A549 (cell line): ENCODE measurements at regions not wholly inside any gene's neighbourhood (a gene's known extent, or its start where the extent isn't known, plus 50 kb on each side); places are given as distances from the start of the nearest gene placed in this dataset.

Experiments used
- ATAC-seq, 2 experiments: fragments of 200-7000 bp in 1 of 2; fragments of >200 bp in 1 of 2; cut with Nextera tagmentation in 1 of 2; cut with Tn5 transposase in 1 of 2; 3 replicates each; pipeline versions ENCODE4 v1.8.0 to v1.9.1; 2018 to 2020; ENCODE audit warnings: mild to moderate bottlenecking in 1 of 2, moderate library complexity in 1 of 2
- CTCF ChIA-PET: fragments of 300-600 bp; sonication (Branson Sonifier 250); formaldehyde crosslinking; extraction: SDS; loops from one replicate; lab custom pipeline; 2021; ENCODE audit warnings: antibody characterized with exemption, inconsistent platforms; lab: Yijun Ruan, JAX
- POLR2A ChIA-PET: fragments of 350-600 bp; formaldehyde crosslinking; extraction: SDS; loops from one replicate; lab custom pipeline; 2021; ENCODE audit warnings: antibody characterized with exemption, inconsistent platforms; lab: Yijun Ruan, JAX
- DNase-seq, 2 experiments: peaks; one replicate each; pipeline versions ENCODE4 v3.0.0 to v3.0.0-alpha.2; 2011 to 2016; ENCODE audit warnings: low read depth in 1 of 2, low spot score in 1 of 2
- FAIRE-seq: peaks from 2 replicates; lab custom pipeline; 2011; peaks lifted over from hg19 to GRCh38; lab: Jason Lieb, UNC
- H3K27ac ChIP-seq, 2 experiments: fragments of >200 bp; sonication (Bioruptor Twin); formaldehyde crosslinking; 3 replicates each; pipeline ENCODE4 v1.5.1; 2016 to 2017
- H3K4me1 ChIP-seq: fragments of >200 bp; sonication (Bioruptor Twin); formaldehyde crosslinking; 3 replicates; pipeline ENCODE4 v1.6.1; 2016
- H3K4me2 ChIP-seq: fragments of >200 bp; sonication (Bioruptor Twin); formaldehyde crosslinking; 3 replicates; pipeline ENCODE4 v1.6.1; 2016
- H3K4me3 ChIP-seq: fragments of >200 bp; sonication (Bioruptor Twin); formaldehyde crosslinking; 3 replicates; pipeline ENCODE4 v1.5.1; 2016
- H3K9me3 ChIP-seq: fragments of >200 bp; sonication (Bioruptor Twin); formaldehyde crosslinking; 3 replicates; pipeline ENCODE4 v1.6.1; 2016
- BHLHE40 ChIP-seq: IDR thresholded peaks from 2 replicates; pipeline ENCODE4 v1.6.1; 2012; ENCODE audit warnings: low read depth, low read length, inconsistent platforms
- CBX2 ChIP-seq: fragments of 200-600 bp; sonication (generic); IDR thresholded peaks from 2 replicates; pipeline ENCODE4 v1.6.1; 2016; ENCODE audit warnings: low read depth, mild to moderate bottlenecking, borderline replicate concordance
- CBX8 ChIP-seq: fragments of 200-600 bp; sonication (generic); IDR thresholded peaks from 2 replicates; pipeline ENCODE4 v1.6.1; 2016
- CHD4 ChIP-seq: fragments of 200-600 bp; sonication (generic); IDR thresholded peaks from 2 replicates; pipeline ENCODE4 v1.6.1; 2016; ENCODE audit warnings: antibody characterized with exemption, mild to moderate bottlenecking, borderline replicate concordance
- CTCF ChIP-seq: fragments of >200 bp; sonication (Bioruptor Twin); formaldehyde crosslinking; IDR thresholded peaks from 3 replicates; pipeline ENCODE4 v1.5.1; 2016
- ESRRA ChIP-seq: fragments of 150-350 bp; IDR thresholded peaks from 2 replicates; pipeline ENCODE4 v1.6.1; 2014; ENCODE audit warnings: mild to moderate bottlenecking, low read length, borderline replicate concordance
- FOSL2 ChIP-seq, 2 experiments: fragments of 450-650 bp in 1 of 2; fragments of >200 bp in 1 of 2; sonication (Bioruptor Twin) in 1 of 2; formaldehyde crosslinking; IDR thresholded peaks; 2 replicates each; pipeline versions ENCODE4 v1.5.0 to v1.6.1; 2016 to 2020; ENCODE audit warnings: mild to moderate bottlenecking in 1 of 2, moderate library complexity in 1 of 2
- FOXS1 ChIP-seq: fragments of 250-450 bp; sonication (Bioruptor Pico); IDR thresholded peaks from 2 replicates; pipeline ENCODE4 v1.5.0; 2020; ENCODE audit warnings: mild to moderate bottlenecking, moderate library complexity
- JUN ChIP-seq, 2 experiments: fragments of >200 bp; sonication (Bioruptor Twin); formaldehyde crosslinking; IDR thresholded peaks; 2 replicates in 1 of 2; 3 replicates in 1 of 2; pipeline ENCODE4 v1.6.1; 2016 to 2017
- MAZ ChIP-seq: fragments of 150-350 bp; IDR thresholded peaks from 2 replicates; pipeline ENCODE4 v1.6.1; 2014; ENCODE audit warnings: antibody characterized with exemption, low read depth, low read length, borderline replicate concordance
- MYC ChIP-seq: IDR thresholded peaks from 2 replicates; pipeline ENCODE4 v1.6.1; 2012; ENCODE audit warnings: mild to moderate bottlenecking, inconsistent platforms, low read length, improper control_type of control experiment, borderline replicate concordance
- NFE2L2 ChIP-seq: fragments of 150-350 bp; conservative IDR thresholded peaks from 2 replicates; pipeline ENCODE4 v1.6.1; 2014; ENCODE audit warnings: low read length
- NPAS2 ChIP-seq: fragments of 250-450 bp; sonication (Bioruptor Pico); IDR thresholded peaks from 2 replicates; pipeline ENCODE4 v1.8.0; 2022; ENCODE audit warnings: mild to moderate bottlenecking, moderate library complexity, borderline replicate concordance
- NR3C1 ChIP-seq: fragments of >200 bp; sonication (Bioruptor Twin); formaldehyde crosslinking; IDR thresholded peaks from 3 replicates; pipeline ENCODE4 v1.6.1; 2017
- RAD21 ChIP-seq, 2 experiments: fragments of >200 bp in 1 of 2; sonication (Bioruptor Twin) in 1 of 2; formaldehyde crosslinking in 1 of 2; IDR thresholded peaks in 1 of 2; conservative IDR thresholded peaks in 1 of 2; 2 replicates in 1 of 2; 3 replicates in 1 of 2; pipeline ENCODE4 v1.6.1; 2012 to 2018; ENCODE audit warnings: inconsistent platforms in 1 of 2
- RCOR1 ChIP-seq: fragments of 150-350 bp; IDR thresholded peaks from 2 replicates; pipeline ENCODE4 v1.6.1; 2014; ENCODE audit warnings: antibody characterized with exemption, low read length, low read depth
- SREBF2 ChIP-seq: fragments of 450-650 bp; IDR thresholded peaks from 2 replicates; pipeline ENCODE4 v1.6.1; 2014; ENCODE audit warnings: mild to moderate bottlenecking, moderate library complexity
- ZC3H11A ChIP-seq: fragments of 450-650 bp; IDR thresholded peaks from 2 replicates; pipeline ENCODE4 v1.6.1; 2014; ENCODE audit warnings: antibody characterized with exemption, mild to moderate bottlenecking
- ZFP36 ChIP-seq: fragments of 450-650 bp; IDR thresholded peaks from 2 replicates; pipeline ENCODE4 v1.6.1; 2014; ENCODE audit warnings: borderline replicate concordance; ENCODE audit not compliant: partially characterized antibody
- WGBS: methylation state at CpG from one replicate; pipeline ENCODE4 v1.1.6; 2017; ENCODE audit errors: missing lambda C conversion rate; 5-methylcytosine and 5-hydroxymethylcytosine counted together
- TF ChIP-seq, protein P1 (sequence below): fragments of 200-600 bp; sonication (generic); IDR thresholded peaks from 2 replicates; pipeline ENCODE4 v1.6.1; 2016; ENCODE audit warnings: antibody characterized with exemption, mild to moderate bottlenecking, moderate library complexity
- TF ChIP-seq, protein P2 (sequence below): IDR thresholded peaks from 2 replicates; pipeline ENCODE4 v1.6.1; 2012

GRCh38 chr18:78554944-78555608, 424.5 kb upstream of the SALL3 start:
- Histone ChIP-seq H3K4me1 (no peaks in the 10 kb centered on the region), H3K4me3 (no peak overlapping the region), H3K4me2 (no peak overlapping the region), H3K27ac (no peak overlapping the region), H3K9me3 (no peaks in the 10 kb centered on the region)
- ChIA-PET CTCF (no interaction called here), POLR2A (no interaction called here)
- DNase-seq (no peak), ATAC-seq (no peak), FAIRE-seq (no peak)
- TF ChIP-seq MAZ, result no peak
- TF ChIP-seq CHD4, result no peak
- no peak for TF ChIP-seq CTCF
- TF ChIP-seq CBX2, result no peak
- 26% methylated on average over 13 of the region's 13 CpGs for WGBS

DNA sequence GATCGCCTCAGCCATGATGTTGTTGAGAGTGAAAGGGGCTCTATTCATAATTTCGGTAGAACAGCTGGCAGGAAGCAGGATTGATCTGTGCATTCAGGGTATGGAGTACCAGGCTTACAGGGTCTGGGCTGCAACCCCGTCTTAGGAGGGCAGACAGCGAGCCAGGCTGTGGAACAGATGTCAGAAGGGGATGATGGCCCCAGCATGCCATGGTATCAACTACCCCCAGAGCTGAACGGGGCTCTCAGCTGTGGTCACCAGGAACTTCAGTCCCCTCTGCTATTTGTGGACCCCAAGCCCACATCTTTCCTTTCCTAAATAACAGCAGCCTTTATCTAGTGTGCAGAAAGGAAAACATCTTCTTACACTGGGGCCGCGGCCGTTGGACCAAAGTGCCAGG, 422.2 kb upstream of the SALL3 start:
- Histone ChIP-seq H3K4me2 (no peak overlapping the region), H3K4me1 (no peaks in the 10 kb centered on the region), H3K9me3 (no peaks in the 10 kb centered on the region), H3K4me3 (no peak overlapping the region), H3K27ac (no peak overlapping the region)
- ATAC-seq (no peak), FAIRE-seq (no peak), DNase-seq (no peak)
- TF ChIP-seq RCOR1, result no peak
- no peak for TF ChIP-seq JUN (IDR thresholded peaks at IDR 0.05)
- TF ChIP-seq NPAS2 (CRISPR knock-in tag), result no peak
- no peak for TF ChIP-seq FOXS1 (CRISPR knock-in tag)
- TF ChIP-seq ZC3H11A, result no peak
- TF ChIP-seq FOSL2 (IDR thresholded peaks at IDR 0.05), result no peak
- no peak for TF ChIP-seq FOSL2 (CRISPR knock-in tag; IDR thresholded peaks at IDR 0.05)
- TF ChIP-seq ZFP36, result no peak
- no peak for TF ChIP-seq SREBF2
- no peak for TF ChIP-seq ESRRA
- TF ChIP-seq NR3C1, result no peak
- TF ChIP-seq, protein P1, sequence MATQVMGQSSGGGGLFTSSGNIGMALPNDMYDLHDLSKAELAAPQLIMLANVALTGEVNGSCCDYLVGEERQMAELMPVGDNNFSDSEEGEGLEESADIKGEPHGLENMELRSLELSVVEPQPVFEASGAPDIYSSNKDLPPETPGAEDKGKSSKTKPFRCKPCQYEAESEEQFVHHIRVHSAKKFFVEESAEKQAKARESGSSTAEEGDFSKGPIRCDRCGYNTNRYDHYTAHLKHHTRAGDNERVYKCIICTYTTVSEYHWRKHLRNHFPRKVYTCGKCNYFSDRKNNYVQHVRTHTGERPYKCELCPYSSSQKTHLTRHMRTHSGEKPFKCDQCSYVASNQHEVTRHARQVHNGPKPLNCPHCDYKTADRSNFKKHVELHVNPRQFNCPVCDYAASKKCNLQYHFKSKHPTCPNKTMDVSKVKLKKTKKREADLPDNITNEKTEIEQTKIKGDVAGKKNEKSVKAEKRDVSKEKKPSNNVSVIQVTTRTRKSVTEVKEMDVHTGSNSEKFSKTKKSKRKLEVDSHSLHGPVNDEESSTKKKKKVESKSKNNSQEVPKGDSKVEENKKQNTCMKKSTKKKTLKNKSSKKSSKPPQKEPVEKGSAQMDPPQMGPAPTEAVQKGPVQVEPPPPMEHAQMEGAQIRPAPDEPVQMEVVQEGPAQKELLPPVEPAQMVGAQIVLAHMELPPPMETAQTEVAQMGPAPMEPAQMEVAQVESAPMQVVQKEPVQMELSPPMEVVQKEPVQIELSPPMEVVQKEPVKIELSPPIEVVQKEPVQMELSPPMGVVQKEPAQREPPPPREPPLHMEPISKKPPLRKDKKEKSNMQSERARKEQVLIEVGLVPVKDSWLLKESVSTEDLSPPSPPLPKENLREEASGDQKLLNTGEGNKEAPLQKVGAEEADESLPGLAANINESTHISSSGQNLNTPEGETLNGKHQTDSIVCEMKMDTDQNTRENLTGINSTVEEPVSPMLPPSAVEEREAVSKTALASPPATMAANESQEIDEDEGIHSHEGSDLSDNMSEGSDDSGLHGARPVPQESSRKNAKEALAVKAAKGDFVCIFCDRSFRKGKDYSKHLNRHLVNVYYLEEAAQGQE, result no peak
- TF ChIP-seq NFE2L2, result no peak
- no peak for TF ChIP-seq RAD21 (conservative IDR thresholded peaks at IDR 0.05 in 1 of 2, IDR thresholded peaks at IDR 0.05 in 1 of 2)
- no peak for TF ChIP-seq MYC
- TF ChIP-seq, protein P2, sequence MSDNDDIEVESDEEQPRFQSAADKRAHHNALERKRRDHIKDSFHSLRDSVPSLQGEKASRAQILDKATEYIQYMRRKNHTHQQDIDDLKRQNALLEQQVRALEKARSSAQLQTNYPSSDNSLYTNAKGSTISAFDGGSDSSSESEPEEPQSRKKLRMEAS, result no peak
- TF ChIP-seq BHLHE40, result no peak
- TF ChIP-seq CBX8, result no peak
- CTCF ChIA-PET, result no interaction called here
- 50% methylated on average over 6 of the region's 8 CpGs for WGBS
- POLR2A ChIA-PET, result no interaction called here
